Cardiac muscle cell (in vitro differentiated cells and primary cell): ENCODE measurements at regions not wholly inside any gene's neighbourhood (a gene's known extent, or its start where the extent isn't known, plus 50 kb on each side); places are given as distances from the start of the nearest gene placed in this dataset.

Experiments used
- DNase-seq, 2 donors: peaks; one replicate each; pipeline versions ENCODE4 v3.0.0 to v3.0.0-alpha.2; 2010 to 2017; ENCODE audit warnings: low read depth in 1 of 2, low spot score in 1 of 2
- H3K27ac ChIP-seq: fragments of 200-600 bp; sonication (generic); 2 replicates; pipeline ENCODE4 v1.5.1; 2016
- H3K27me3 ChIP-seq: fragments of 200-600 bp; sonication (generic); 2 replicates; pipeline ENCODE4 v1.6.0; 2016; ENCODE audit warnings: control low read depth
- H3K36me3 ChIP-seq: fragments of 200-600 bp; sonication (generic); 2 replicates; pipeline ENCODE4 v1.5.1; 2016; ENCODE audit warnings: control low read depth
- H3K4me1 ChIP-seq: fragments of 200-600 bp; sonication (generic); 2 replicates; pipeline ENCODE4 v1.8.1; 2017; ENCODE audit warnings: low read depth, mild to moderate bottlenecking, mixed run types
- H3K4me3 ChIP-seq: fragments of 200-600 bp; sonication (generic); 2 replicates; pipeline ENCODE4 v1.5.1; 2016; ENCODE audit warnings: mild to moderate bottlenecking
- H3K9me3 ChIP-seq: fragments of 200-600 bp; sonication (generic); 2 replicates; pipeline ENCODE4 v1.5.1; 2017; ENCODE audit warnings: low read depth, mild to moderate bottlenecking, control low read depth
- TF ChIP-seq, protein P1 (sequence below): IDR thresholded peaks from 2 replicates; pipeline ENCODE4 v1.5.1; 2012; ENCODE audit warnings: low read depth, mild to moderate bottlenecking, low read length

DNA sequence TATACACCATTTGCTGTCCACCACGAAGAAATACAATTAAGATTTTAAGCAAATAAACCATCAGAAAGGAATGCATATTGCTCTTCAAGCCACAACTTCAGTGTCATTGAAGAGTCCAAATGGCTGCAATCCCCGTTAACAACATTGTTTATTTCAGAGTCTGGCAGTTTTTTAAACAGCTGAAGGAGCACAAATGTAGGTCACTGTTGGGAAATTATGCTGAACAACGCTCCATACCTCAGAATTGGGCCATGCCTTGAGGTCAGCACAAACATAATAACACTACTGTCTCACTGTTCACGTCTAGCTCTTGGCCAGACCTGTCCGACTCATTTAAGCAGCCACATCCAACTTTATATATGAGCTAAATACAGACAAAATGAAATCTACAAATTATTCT lies 453.9 kb upstream of the GHITM start:
- H3K27me3 ChIP-seq: no peaks in the 10 kb centered on the region
- TF ChIP-seq, protein P1, sequence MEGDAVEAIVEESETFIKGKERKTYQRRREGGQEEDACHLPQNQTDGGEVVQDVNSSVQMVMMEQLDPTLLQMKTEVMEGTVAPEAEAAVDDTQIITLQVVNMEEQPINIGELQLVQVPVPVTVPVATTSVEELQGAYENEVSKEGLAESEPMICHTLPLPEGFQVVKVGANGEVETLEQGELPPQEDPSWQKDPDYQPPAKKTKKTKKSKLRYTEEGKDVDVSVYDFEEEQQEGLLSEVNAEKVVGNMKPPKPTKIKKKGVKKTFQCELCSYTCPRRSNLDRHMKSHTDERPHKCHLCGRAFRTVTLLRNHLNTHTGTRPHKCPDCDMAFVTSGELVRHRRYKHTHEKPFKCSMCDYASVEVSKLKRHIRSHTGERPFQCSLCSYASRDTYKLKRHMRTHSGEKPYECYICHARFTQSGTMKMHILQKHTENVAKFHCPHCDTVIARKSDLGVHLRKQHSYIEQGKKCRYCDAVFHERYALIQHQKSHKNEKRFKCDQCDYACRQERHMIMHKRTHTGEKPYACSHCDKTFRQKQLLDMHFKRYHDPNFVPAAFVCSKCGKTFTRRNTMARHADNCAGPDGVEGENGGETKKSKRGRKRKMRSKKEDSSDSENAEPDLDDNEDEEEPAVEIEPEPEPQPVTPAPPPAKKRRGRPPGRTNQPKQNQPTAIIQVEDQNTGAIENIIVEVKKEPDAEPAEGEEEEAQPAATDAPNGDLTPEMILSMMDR: no peak
- no peaks in the 10 kb centered on the region for H3K36me3 ChIP-seq
- DNase-seq: no peak
- no peaks in the 10 kb centered on the region for H3K4me1 ChIP-seq
- H3K4me3 ChIP-seq: no peak overlapping the region
- no peak overlapping the region for H3K27ac ChIP-seq
- H3K9me3 ChIP-seq: no peaks in the 10 kb centered on the region

DNA sequence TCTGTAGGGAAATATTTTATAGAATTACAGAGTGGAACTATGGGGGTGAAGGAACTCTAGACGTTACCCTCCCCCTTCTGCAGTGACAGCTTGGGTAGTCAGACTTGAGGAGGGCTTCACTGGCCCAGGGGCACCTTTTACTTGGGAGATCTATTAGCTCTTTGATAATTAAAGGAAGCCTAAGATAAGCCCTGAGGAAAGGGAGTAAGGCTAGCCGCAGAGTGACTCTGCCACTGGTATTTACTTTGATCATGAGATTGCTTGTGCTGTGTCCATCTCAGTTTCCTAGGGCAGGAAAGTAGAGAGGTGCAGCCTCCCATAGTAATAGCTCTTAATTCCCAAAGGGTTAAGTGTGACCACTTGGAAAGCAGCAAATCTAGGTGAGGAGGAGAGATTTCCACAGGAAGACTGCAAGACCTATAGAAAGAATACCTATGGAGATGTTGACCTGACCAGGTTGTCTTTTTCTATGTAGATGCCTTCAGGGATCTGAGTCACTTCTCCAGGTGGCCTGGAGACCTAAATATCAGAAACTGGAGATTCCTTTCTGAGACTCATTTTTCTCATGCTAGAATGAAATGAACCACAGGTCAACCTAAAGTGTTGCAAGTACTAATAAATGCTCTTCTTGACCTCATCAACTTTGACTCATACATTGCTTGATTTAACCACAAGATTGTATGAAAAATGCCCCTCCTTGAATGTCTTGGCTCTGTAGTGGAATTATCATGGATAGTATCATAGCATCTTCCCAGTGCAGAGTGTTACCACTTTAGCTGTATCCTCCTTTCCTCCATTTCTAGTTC lies 447.3 kb upstream of the GHITM start:
- Histone ChIP-seq H3K36me3 (no peaks in the 10 kb centered on the region), H3K9me3 (no peaks in the 10 kb centered on the region), H3K27ac (no peak overlapping the region), H3K4me3 (no peak overlapping the region), H3K27me3 (no peaks in the 10 kb centered on the region), H3K4me1 (no peaks in the 10 kb centered on the region)
- TF ChIP-seq, protein P1: no peak
- DNase-seq: no peak

DNA sequence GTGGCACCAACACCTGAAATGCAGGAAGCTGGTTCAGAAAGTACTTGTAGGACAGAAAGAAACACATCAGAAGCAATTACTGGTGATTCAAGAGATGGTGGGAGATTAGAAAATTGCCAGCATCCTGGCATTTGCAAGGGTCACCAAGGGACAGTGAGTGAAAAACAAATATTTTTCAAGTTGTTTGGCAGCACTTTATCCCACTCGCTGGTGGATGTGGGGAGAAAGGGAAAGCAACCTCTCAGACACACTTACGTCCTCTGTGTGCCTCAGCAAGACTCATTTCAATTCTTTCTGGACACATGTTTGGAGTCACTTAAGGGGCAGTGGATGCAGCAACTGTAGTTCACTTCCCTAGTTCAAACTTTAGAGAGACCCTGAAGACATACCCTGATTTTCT lies 440.4 kb upstream of the GHITM start:
- TF ChIP-seq, protein P1: no peak
- Histone ChIP-seq H3K9me3 (no peaks in the 10 kb centered on the region), H3K4me3 (no peak overlapping the region), H3K36me3 (no peaks in the 10 kb centered on the region), H3K4me1 (no peaks in the 10 kb centered on the region), H3K27me3 (no peaks in the 10 kb centered on the region), H3K27ac (no peak overlapping the region)
- DNase-seq: no peak

DNA sequence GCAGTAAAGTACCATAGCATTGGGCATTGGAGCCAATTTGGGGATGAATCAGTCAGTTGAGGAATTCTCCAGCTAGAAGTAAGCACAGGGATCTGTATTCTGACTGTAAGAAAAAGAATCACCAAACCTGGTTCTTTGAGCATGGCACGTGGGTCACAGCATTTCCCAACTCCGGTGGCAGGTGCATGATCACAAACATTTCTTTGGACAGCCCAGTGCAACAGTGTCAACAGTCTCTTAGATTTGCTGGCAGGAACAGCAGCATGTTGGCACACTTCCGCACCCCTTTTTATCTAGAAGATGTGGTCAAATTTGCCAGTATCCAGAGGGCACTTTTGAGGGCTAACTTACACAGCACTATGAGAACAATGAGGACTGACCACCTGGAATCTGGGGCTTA lies 437.5 kb upstream of the GHITM start:
- TF ChIP-seq, protein P1: no peak
- Histone ChIP-seq H3K27me3 (no peaks in the 10 kb centered on the region), H3K4me3 (no peak overlapping the region), H3K4me1 (no peaks in the 10 kb centered on the region), H3K27ac (no peak overlapping the region), H3K9me3 (no peaks in the 10 kb centered on the region), H3K36me3 (no peaks in the 10 kb centered on the region)
- DNase-seq: no peak

DNA sequence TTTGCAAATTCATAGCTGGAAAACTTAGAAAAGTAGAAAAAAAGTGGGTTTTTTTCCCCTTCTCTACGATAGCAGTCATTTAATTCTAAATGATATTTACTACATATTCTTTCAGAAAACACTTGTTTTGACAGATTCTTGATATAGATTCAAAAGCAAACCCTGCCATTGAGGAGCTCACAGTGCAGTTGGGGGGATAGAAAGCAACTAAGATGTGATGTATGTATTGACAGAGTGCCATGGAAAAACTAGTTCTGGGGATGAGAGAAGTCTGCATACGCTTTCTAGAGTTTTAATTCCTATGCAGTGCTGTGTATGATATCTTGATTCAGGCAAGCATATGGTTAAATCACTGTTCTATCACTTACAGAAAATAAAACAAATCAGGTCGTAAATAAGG lies 436.6 kb upstream of the GHITM start:
- H3K27me3 ChIP-seq: no peaks in the 10 kb centered on the region
- DNase-seq: no peak
- no peak overlapping the region for H3K4me3 ChIP-seq
- no peak overlapping the region for H3K27ac ChIP-seq
- no peaks in the 10 kb centered on the region for H3K36me3 ChIP-seq
- H3K4me1 ChIP-seq: no peaks in the 10 kb centered on the region
- H3K9me3 ChIP-seq: no peaks in the 10 kb centered on the region
- TF ChIP-seq, protein P1: no peak
